CD4-positive, alpha-beta T cell treated with Interleukin-17A for 4 hours (primary cell): ENCODE measurements at regions not wholly inside any gene's neighbourhood (a gene's known extent, or its start where the extent isn't known, plus 50 kb on each side); places are given as distances from the start of the nearest gene placed in this dataset.

Experiments
- DNase-seq: peaks from one replicate; pipeline ENCODE4 v3.0.0-alpha.2; 2020; ENCODE audit warnings: mixed read lengths

DNA sequence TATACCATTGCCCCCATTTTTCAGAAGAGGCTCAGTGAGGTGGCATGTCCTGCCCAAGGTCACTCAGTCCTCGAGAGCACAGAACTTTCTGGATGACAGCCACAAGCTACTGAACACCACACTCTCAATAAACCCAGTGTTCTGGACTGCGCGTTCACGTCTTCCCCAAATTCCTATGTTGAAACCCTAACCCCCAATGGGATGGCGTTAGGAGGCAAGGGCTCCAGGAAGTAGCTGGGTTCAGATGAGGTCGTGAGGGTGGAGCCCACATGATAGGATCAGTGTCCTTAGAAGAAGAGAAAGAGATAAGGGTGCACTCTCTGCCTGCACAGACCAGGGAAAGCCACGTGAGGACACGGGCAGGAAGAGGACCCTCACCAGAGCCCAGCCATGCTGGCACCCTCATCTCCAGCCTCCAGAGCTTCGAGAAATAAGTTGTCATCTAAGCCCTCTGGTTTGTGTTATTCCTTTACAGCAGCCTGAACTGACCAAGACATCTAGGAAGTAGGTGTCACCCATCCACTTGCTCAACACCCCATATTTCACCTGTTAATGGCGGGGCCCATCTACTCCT is 324.0 kb downstream of the UACA start:
- DNase-seq = no peak

DNA sequence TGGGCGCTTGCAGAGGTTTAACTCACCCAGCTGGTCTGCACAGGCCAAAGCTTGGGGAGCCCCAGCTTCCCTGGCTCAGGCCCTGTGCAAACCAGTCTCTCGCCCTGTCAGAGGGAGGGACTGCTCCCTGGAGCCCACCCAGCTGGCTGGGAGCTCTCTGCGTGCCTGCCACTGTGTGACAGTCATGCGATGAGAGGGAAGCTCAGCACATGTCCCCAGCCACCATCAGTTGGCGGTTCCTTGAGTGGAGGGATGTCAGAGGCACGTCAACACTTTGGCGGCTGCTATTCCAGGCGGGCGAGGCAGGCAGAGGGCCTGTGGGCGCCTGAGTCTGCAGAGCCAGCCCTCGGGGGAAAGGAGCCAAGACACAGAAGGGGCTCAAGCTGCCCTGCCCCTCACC is 324.6 kb downstream of the UACA start:
- DNase-seq = no peak

DNA sequence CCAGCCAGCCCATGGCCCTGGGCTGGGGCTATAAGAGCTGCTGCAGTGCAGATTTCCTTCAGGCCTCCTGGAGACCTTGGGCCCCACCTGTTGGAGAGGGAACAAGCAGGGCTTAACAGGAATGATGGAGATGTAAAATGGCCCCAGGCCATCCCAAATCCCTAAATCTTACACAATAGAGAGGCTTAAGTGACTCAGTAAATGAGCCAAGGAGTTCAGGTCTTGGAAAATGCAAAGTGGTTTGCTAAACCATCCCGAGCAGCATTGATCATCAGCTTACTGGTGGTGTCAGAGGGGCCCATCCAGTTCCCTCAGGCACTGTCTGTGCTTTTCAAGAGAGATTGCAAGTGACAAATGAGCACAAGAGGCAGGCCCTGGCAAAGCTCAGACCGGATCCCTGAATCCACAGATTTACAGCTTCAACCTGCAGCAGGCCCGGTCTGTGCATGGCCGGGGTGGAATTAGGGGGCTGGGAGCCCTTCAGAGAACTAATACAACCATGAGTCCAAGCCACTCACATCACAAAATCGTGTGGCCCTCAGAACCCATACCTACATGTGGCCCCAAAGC is 325.4 kb downstream of the UACA start:
- DNase-seq = no peak

DNA sequence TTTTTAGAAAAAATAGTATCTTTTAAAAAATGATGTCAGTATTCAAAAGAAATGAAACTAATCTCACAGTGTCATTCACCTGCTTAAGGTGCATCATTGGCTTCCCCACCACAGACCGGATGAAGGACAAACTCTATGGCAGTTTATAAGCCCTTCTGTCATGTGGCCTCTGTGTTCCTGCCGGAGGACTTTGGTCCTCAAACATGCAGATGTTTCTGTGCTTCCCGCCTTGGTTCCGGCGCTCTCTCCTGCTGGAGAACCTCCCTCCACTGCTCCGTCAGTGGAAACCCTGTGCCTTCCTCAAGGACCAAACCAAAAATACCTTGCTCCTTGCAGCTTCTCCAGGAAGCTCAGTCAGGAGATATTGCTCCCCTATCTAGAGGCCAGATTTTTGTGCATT is 326.3 kb downstream of the UACA start:
- DNase-seq = no peak

DNA sequence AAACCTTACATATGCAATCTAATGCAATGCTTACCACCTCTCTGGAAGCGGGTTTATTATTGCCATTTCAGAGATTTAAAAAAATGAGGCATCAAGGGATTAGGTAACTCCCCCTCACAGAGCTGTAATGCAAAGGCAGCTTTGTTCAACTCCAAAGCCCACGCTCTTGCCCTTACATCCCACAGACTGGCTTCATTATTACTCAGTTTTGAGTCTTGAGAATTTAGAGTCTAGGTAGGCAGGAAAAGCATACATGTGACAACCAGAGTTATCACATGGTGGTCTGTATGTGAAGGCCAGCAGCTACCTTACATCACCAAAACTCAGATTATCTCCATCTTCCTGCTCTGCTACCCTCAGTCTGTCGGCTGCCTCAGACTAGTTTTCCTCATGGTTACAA is 326.9 kb downstream of the UACA start:
- DNase-seq = no peak

DNA sequence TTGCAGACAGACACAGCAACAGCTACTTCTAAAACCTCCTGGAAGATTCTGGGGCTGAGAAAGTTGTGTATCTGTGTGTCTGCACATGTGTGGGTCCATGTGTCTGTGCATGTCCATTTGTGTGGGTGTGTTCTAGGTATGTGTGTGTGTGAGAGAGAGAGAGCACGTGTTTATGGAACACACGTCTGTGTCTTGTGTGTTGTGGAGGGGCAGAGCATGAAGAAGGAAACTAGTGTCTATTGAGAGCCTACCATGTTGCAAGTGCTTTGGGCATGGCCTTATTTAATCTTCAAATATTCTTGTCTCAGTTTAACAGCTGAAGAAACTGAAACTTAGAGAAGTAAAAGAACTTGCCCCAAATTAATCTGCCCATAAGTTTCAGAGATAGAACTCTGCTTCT is 327.5 kb downstream of the UACA start:
- no peak for DNase-seq

DNA sequence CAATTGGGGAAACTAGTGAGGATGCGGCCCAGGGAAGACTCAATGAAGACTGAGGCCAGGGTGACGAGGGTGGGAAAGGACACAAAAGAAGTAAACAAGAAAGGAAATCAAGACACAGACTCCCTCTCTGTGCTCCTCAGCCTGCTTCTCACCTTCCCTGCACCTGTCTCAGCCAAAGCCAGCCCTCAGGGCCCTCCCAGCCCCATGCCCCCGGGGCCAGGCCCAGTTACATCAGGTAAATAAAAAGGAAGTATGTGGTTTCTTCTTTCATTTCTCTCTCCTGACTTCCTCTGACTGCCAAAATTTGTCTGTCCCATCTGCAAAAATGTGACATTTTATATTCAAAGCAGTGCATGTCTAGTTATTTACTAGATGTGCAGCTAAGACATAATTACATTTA is 328.0 kb downstream of the UACA start:
- DNase-seq = peak; percentile 39

DNA sequence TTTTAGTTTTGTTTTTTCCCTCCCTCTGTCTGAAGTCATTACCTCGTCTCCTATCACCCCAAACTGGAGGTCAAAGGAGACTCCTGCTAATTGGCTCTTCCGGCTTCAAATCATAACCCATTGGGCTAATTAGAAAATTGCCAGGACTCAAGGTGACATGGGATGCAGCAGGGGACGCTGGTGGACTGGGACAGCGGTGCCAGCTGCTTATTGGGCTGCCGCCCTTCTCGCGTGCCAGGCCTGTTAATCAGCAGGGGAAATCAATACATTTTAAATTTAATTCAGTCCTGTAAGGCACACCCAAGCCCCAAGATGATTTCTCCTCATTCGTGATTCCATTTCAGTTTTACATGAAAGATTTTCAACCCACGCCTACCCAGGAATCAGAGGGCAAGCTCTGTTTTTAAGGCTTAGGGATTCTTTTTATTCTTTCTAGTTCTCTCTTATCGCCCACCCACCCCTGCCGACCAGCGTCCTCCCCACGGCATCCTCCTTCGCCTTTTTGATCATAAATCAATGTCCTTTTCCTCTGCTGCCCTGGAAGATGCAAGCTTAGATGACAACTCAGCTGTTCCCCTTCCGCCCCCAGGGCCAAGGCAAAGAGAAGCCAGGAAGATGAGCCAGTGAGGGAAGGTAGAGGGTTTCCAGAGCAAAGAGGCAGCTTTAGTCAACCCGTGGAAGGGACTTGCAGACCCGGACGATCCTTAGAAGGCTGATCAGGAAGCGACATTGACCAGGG is 329.6 kb downstream of the UACA start:
- no peak for DNase-seq

DNA sequence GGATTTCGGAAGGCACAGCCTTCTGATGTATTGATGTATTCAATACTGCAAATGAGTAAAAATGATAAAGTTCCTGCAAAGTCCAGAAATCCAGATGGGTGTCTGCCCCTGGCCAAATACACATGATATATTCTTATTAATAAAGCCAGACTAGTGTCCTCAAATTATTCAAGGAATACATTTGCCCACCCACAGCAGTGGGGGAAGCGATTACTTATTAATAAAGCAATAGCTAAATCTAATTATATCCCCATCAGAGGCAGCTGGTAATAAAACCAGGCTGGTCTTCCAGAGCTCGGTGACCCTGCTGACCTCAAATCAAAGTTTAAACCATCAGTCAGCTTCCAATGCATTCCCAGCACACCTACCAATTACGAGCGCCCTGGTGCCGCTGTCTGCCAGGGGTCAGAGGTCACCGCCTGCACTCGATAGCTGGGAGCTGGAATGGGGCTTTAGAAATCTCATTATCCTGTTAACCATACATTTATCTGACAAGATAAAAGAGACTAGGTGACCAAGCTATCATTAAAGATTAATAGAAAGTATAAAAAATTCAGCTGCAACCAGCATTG is 330.3 kb downstream of the UACA start:
- no peak for DNase-seq

DNA sequence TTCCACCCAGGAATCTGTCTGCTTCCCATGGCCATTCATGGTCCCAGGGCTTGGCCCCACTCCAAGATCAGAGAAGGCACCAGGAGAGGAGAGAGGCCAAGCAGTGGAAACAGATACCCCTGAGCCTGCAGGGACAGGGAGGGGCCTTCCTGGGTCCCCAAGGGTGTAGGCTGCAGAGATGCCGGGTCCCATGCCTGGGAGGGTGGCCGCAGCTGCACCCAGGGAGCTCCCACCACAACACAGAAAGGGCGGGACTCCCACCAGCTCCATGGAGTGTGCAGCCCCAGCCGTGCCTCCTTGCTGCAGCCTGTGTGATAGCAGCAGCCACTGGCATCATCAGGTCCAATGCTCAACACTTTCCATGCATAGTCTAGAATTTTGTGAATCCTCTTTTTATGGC is 331.5 kb downstream of the UACA start:
- no peak for DNase-seq

DNA sequence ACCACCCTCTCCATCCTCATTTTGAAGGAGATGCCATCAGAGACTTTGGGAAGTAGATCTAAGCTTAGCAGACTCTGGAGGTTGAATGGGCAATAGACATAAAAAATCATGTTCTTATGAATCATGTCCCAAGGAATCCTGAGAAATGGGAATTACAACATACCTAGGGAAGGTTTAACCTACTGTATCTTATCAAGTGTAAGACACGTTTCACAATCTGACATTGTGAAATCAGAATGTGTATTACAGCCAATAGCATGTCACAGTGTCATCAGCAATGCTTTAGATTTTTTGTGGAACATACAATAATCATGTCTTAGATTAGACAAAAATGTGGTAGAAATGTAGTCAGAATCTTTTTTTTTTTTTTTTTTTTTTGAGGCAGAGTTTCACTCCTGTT is 332.4 kb upstream of the TLE3 start:
- no peak for DNase-seq

DNA sequence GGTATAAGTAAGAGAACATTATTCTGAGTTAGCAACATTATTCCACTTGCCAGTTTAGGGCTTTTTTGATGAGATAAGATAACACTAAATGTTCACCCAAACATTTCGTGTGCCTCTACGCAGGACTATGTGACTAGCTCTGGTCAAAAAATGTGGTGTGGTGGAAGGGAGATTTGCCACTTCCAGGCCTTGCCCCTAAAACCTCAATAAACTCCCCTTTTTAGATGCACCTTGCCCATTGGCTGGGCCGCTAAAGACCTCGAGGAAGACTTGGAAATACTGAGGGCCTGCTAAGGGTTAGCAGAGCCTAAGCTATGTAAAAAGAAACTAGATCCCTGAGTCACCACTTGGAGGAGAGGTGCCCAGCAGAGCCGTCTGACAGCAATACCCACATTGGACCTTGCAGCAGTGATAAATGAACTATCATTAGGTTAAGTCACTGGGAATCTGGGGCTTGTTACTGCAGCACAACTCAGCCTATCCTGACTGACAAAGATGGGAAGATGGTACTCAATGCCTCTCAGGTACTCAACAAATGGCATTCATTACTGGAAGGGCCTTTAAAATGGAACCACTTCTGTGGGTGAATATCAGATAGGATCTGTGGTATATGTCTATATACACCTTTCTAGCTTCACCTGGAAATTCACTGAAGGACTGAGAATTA is 331.5 kb upstream of the TLE3 start:
- DNase-seq = no peak

DNA sequence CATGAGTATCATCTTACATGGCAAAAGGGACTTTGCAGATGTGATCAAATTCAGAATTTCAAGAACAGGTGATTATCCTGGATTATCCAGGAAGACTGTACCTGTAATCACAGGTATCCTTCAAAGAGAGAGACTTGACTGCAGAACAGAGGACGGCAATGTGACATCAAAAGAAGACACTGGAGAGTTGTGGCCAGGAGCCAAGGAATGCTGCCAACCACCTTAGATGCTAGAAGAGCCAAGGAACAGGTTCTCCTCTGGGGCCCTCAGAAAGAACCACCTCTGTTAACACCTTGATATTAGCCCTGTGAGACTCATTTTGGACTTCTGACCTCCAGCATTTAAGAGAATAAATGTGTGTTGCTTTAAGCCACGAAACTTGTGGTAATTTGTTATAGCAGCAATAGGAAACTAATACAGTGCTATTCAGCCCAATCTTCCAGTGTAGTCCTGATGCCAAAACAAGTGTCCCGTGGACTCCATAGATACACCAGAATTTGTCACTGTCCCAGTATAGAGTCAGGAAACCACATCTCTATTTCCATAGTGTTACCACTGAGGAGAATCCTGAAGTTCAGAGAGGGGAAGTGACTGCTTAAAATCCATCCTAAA is 330.6 kb upstream of the TLE3 start:
- DNase-seq = no peak

DNA sequence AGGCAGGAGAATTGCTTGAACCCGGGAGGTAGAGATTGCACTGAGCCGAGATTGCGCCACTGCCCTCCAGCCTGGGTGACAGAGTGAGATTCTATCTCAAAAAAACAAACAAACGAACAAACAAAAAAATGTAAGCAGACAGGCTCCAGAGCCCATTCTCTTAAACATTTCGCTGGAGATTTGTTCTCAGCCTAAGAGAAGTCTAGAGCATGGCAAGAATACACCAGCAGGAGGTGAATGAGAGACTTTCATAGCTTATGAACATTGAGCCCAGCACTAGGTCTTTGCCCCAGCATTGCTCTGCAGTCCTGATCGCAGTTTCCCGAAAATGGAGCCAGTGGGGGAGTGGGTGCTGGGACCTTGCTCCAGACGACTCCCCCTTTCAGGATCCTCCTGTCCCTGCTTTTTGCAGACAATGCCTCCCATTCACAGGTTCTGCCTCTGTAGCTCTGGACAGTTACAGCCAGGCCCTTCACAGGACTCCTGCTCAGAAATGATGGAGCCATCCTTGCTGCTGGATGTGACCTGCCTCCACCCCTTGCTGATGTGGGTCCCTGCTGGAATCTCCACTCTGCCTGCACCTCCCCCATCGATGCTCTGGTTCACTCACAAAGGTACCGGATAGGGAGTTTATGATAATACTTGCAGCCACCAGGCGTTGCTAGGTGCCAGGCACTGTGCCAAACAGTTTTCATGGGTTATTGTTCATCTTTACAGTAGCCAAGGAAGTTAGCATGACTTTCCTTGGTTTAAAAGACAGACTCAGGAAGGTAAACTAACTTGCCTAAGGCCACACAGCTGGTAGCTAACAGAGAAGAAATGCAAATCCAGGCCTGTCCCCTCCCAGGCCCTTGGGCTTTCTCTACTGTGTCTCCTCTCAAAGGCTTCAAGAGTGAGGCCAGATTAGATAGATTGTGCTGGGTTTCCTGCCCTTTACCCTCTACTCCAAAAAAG is 329.7 kb upstream of the TLE3 start:
- DNase-seq = no peak

DNA sequence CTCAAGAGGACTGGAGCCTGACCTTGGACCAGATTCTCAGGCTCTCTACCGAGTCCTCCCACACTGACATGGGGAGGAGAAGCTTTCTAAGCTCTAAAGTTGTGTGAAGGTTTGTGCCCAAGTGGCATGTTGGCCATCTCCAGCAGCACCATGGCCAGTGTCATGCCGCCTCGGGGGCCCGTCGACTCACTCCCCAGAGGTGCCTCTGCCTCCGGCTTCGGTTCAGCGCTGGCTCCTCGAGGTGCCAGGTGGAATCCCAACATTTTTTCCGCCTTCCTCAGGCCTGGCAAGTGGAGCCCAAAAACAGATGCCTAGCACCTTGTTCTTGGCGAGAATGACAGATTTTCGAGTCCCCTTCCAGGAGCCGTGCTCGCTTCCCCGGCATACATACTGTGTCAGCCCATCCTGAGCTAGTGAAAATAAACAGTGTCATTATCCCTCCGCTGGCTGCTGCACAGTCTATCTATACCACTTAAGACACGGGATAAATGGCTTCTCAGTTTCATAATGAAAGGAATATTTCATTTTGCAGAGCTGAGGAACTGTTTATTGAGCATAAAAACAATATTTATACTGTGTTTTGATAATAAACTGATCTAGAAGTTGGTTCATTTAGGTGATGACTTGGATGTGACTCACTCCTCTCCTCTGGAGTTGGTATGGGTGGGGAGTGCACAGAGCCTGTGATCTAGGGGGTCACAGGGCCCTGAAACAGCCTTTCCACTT is 328.5 kb upstream of the TLE3 start:
- DNase-seq = no peak

DNA sequence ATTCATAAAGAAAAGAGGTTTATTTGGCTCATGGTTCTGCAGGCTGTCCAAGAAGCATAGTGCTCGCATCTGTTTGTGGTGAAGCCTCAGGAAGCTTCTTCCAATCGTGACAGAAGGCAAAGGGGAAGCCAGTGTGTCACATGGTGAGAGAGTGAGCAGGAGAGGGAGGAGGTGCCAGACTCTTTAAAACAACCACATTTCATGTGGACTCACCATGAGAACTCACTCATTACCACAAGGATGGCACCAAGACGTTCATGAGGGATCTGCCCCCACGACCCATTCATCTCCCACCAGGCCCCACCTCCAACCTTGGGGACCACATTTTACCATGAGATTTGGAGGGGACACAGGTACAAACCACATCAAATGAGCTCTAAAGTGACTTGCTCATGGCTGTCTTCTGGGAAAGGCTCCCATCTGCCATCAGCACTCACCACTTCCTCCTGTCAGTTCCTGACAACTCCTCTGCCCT is 327.3 kb upstream of the TLE3 start:
- DNase-seq = peak; percentile 10

DNA sequence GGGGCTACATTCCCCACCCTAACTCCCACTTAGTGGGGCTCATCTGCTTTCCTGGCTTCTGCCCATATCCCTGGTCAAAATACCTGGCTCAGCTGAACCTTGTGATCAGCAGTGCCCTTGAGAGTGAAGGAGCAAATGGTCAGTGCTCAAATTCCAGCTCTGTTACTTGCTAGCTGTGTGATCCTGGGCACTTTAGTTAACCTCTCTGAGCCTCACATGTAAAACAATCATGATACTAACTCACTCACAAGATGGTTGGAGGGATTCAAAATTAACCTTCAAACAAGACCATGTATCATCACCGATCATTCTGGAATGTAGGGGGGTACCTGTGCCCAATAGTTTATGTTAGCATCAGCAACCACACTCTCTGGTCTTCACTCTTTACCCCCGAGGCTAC is 325.6 kb upstream of the TLE3 start:
- no peak for DNase-seq

DNA sequence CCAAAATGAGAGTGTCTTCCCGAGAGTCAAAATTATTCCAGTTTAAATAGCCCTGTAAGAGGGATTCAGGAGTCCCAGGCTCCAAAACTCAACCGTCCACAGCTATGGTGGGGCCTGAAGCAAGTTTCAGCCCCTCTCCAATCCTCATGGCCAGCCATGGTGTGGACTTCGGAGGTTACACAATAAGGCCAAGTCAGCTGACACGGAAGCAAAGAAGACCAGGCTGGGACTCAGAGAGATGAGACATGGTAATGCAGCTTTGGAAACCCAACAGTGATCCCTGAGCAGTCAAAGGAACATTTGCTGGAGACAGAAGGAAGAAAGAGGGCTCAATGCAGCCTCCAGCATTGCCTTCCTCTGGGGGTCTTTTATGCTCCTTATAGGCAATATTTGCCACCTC is 324.6 kb upstream of the TLE3 start:
- DNase-seq = no peak

DNA sequence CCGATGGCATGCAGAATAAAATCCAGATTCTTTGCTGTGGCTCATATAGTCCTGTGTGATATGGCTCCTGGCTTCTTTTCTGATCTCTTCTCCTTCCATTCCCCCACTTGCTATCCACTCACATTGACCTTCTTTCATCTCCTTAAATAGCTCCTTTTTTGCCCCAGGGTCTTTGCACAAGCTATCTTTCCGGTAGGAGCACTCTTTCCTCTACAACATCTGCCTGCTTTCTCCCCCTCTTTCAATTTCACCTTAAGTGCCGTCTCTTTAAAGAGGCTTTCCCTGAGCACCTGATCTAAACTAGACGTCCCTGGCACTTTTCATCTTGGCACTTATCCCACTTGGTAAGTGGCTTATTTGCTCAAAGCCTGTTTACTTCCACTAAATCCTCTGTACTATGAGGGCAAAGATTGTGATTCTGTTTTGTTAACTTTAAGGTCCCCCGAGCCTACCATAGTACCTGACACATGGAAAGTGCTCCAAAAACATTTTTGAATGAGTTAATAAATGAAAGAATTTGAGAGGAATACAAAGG is 323.3 kb upstream of the TLE3 start:
- no peak for DNase-seq

DNA sequence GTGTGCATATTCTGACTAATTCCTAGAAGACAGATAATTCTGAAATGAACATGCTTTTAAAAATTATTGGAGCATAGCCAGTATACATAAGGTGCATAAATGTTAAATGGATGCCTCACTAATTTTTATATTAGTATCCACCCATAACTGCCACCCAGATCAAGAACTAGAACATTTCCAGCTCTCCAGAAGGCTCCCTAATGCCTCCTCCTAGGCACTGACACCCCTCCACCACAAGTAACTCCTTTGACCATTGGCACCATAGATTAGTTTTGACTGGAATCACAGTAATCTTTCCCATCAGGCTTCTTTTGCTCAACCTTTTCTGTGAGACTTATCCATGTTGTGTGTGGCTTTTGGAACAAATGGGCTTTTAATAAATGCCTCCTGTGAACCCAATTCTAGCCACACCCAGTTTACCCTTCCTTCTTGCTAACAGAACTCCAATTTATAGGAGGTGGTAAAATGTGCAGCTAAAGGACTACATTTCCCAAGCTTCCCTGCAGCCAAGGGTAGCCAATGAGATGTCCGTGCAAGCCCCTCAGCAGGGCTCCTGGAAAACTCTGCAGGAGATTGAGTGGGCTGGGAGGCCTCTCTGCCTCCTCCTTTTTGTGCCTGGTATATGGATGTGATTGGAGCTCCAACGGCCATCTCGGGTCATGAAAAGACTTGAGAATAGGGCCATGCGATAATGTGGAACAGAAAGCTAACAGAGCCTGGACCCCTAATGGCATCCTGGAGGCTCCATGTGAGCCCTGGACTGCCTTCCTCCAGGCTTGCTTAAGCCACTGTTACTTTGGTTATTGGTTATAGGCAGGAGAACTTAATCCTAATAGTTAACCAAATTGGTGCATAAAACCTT is 322.6 kb upstream of the TLE3 start:
- DNase-seq = no peak
